Renal pelvis (tissue), 1 donor: ENCODE measurements at regions not wholly inside any gene's neighbourhood (a gene's known extent, or its start where the extent isn't known, plus 50 kb on each side); places are given as distances from the start of the nearest gene placed in this dataset.
"Not testable (repeated sequence)": the region's sequence is repeated elsewhere in the genome, so short reads cannot be mapped to it uniquely, and the experiment has no call there.

ENCODE experiments used
- DNase-seq: peaks from one replicate; pipeline ENCODE4 v3.0.0-alpha.2; 2013

- DNase-seq, result no peak
Observed at GRCh38 chr10:109663122-109663521, 260.2 kb downstream of the XPNPEP1 start.

- DNase-seq, result not testable (repeated sequence)
Observed at GRCh38 chr10:109652612-109653011, 270.7 kb downstream of the XPNPEP1 start.

- no peak for DNase-seq
Observed at GRCh38 chr10:109650228-109650627, 273.1 kb downstream of the XPNPEP1 start.

- DNase-seq, result no peak
Observed at GRCh38 chr10:109647627-109648026, 275.7 kb downstream of the XPNPEP1 start.

- no peak for DNase-seq
Observed at GRCh38 chr10:109633846-109634245, 289.5 kb downstream of the XPNPEP1 start.

- DNase-seq, result not testable (repeated sequence)
Observed at GRCh38 chr10:109633017-109633416, 290.3 kb downstream of the XPNPEP1 start.

- no peak for DNase-seq
Observed at GRCh38 chr10:109624939-109625338, 298.4 kb downstream of the XPNPEP1 start.

- DNase-seq, result no peak
Observed at GRCh38 chr10:109622566-109622965, 300.7 kb downstream of the XPNPEP1 start.

GRCh38 chr10:109620396-109620795 lies 302.9 kb downstream of the XPNPEP1 start:
- no peak for DNase-seq

GRCh38 chr10:109619914-109620313 lies 303.4 kb downstream of the XPNPEP1 start:
- DNase-seq, result no peak

- DNase-seq, result no peak
Observed at GRCh38 chr10:109618748-109619147, 304.6 kb downstream of the XPNPEP1 start.

- no peak for DNase-seq
Observed at GRCh38 chr10:109618301-109618700, 305.0 kb downstream of the XPNPEP1 start.

GRCh38 chr10:109616359-109616980 lies 306.8 kb downstream of the XPNPEP1 start:
- DNase-seq, result no peak

- not testable (repeated sequence) for DNase-seq
Observed at GRCh38 chr10:109595356-109595755, 328.0 kb downstream of the XPNPEP1 start.

GRCh38 chr10:109593682-109594081 lies 329.6 kb downstream of the XPNPEP1 start:
- no peak for DNase-seq

GRCh38 chr10:109592391-109592790 lies 330.9 kb downstream of the XPNPEP1 start:
- no peak for DNase-seq

- DNase-seq, result no peak
Observed at GRCh38 chr10:109591601-109592000, 331.7 kb downstream of the XPNPEP1 start.

- no peak for DNase-seq
Observed at GRCh38 chr10:109588259-109588658, 335.1 kb downstream of the XPNPEP1 start.

- no peak for DNase-seq
Observed at GRCh38 chr10:109587366-109587765, 335.9 kb downstream of the XPNPEP1 start.

- DNase-seq, result no peak
Observed at GRCh38 chr10:109556399-109556798, 366.9 kb downstream of the XPNPEP1 start.

- DNase-seq, result peak; percentile 0
Observed at GRCh38 chr10:109542050-109542603, 381.2 kb downstream of the XPNPEP1 start.

GRCh38 chr10:109534193-109534592 lies 389.1 kb downstream of the XPNPEP1 start:
- DNase-seq, result no peak

- DNase-seq, result no peak
Observed at GRCh38 chr10:109529258-109529657, 394.1 kb downstream of the XPNPEP1 start.

- DNase-seq, result no peak
Observed at GRCh38 chr10:109517748-109518147, 405.6 kb downstream of the XPNPEP1 start.
